ENCODE measurements at regions not wholly inside any gene's neighbourhood (a gene's known extent, or its start where the extent isn't known, plus 50 kb on each side); places are given as distances from the start of the nearest gene placed in this dataset.

DNA sequence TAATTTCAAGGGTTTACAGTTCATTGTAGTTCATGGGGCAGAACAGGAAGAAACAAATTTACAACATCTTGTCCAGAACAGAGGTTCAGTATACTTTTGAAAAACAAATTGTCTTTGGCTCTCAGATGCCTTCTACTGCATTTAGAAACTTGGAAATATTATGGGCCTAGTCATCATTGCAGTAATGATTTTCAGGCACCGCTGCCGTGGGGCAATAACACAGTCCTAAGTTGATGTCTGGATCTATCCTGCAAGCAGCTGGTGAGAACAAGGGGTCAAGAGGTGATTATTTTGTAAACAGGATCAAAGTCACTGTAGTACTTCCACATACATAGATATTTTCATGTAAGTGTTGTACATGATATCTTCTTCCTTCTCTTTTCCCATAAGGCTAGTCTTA, 82.5 kb upstream of the CAST start:
- Histone ChIP-seq H3K27ac (ENCODE audit: low read depth in 2 of 2, low read length in 1 of 2) (no peak overlapping the region), H3K27me3 (ENCODE audit: insufficient read depth) (no peaks in the 10 kb centered on the region), H4K20me1 (ENCODE audit: insufficient read depth) (no peaks in the 10 kb centered on the region), H3K9me2 (no peaks in the 10 kb centered on the region), H3K9me3 (no peaks in the 10 kb centered on the region), H3K4me2 (no peak overlapping the region), H3K9ac (no peak overlapping the region), H2AFZ (ENCODE audit: low read depth) (no peak overlapping the region), H3K4me1 (ENCODE audit: control insufficient read depth in 1 of 2, insufficient read depth in 2 of 2, low read depth in 1 of 2, low read length in 1 of 2) (no peaks in the 10 kb centered on the region), H3K4me3 (ENCODE audit: low read depth in 2 of 2, low read length in 1 of 2) (no peak overlapping the region), H3K36me3 (replicated peaks in 1 of 2; ENCODE audit: control insufficient read depth in 1 of 2, insufficient read depth in 2 of 2, low read length in 1 of 2) (no peaks in the 10 kb centered on the region), H3F3A (replicated peaks; ENCODE audit: insufficient read depth) (no peaks in the 10 kb centered on the region), H3K79me2 (ENCODE audit: insufficient read depth) (no peaks in the 10 kb centered on the region)
- 93% methylated on average over 2 of the region's 2 CpGs for WGBS (ENCODE audit: low lambda C conversion rate)
- TF ChIP-seq NFIC (IDR thresholded peaks at IDR 0.05; ENCODE audit: borderline replicate concordance) (no peak), ELF1 (IDR thresholded peaks at IDR 0.05) (no peak), CHD2 (IDR thresholded peaks at IDR 0.05; ENCODE audit: low read length, partially characterized antibody) (no peak), EP300 (IDR thresholded peaks at IDR 0.05; ENCODE audit: borderline replicate concordance in 1 of 2, low read depth in 1 of 2, low read length in 1 of 2) (no peak), NRF1 (IDR thresholded peaks at IDR 0.05; ENCODE audit: low read depth, low read length) (no peak), RXRA (IDR thresholded peaks at IDR 0.05; ENCODE audit: borderline replicate concordance, low read depth) (no peak), SMC3 (IDR thresholded peaks at IDR 0.05; ENCODE audit: low read depth, low read length) (no peak), MEF2A (IDR thresholded peaks at IDR 0.05; ENCODE audit: borderline replicate concordance, low read depth) (no peak), MAX (IDR thresholded peaks at IDR 0.05; ENCODE audit: low read depth) (no peak), JUND (IDR thresholded peaks at IDR 0.05) (no peak), RFX5 (IDR thresholded peaks at IDR 0.05; ENCODE audit: low read length) (no peak), TCF12 (IDR thresholded peaks at IDR 0.05) (no peak), FOXM1 (IDR thresholded peaks at IDR 0.05; ENCODE audit: low read depth) (no peak)
- TF ChIP-seq, protein P1, sequence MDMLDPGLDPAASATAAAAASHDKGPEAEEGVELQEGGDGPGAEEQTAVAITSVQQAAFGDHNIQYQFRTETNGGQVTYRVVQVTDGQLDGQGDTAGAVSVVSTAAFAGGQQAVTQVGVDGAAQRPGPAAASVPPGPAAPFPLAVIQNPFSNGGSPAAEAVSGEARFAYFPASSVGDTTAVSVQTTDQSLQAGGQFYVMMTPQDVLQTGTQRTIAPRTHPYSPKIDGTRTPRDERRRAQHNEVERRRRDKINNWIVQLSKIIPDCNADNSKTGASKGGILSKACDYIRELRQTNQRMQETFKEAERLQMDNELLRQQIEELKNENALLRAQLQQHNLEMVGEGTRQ (IDR thresholded peaks at IDR 0.05; ENCODE audit: borderline replicate concordance, low read depth, low read length), result no peak
- TF ChIP-seq, protein P2, sequence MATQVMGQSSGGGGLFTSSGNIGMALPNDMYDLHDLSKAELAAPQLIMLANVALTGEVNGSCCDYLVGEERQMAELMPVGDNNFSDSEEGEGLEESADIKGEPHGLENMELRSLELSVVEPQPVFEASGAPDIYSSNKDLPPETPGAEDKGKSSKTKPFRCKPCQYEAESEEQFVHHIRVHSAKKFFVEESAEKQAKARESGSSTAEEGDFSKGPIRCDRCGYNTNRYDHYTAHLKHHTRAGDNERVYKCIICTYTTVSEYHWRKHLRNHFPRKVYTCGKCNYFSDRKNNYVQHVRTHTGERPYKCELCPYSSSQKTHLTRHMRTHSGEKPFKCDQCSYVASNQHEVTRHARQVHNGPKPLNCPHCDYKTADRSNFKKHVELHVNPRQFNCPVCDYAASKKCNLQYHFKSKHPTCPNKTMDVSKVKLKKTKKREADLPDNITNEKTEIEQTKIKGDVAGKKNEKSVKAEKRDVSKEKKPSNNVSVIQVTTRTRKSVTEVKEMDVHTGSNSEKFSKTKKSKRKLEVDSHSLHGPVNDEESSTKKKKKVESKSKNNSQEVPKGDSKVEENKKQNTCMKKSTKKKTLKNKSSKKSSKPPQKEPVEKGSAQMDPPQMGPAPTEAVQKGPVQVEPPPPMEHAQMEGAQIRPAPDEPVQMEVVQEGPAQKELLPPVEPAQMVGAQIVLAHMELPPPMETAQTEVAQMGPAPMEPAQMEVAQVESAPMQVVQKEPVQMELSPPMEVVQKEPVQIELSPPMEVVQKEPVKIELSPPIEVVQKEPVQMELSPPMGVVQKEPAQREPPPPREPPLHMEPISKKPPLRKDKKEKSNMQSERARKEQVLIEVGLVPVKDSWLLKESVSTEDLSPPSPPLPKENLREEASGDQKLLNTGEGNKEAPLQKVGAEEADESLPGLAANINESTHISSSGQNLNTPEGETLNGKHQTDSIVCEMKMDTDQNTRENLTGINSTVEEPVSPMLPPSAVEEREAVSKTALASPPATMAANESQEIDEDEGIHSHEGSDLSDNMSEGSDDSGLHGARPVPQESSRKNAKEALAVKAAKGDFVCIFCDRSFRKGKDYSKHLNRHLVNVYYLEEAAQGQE (IDR thresholded peaks at IDR 0.05; ENCODE audit: low read depth, low read length), result no peak
- no peak for DNase-seq
- ChIA-PET POLR2A (no interaction called here), CTCF (interaction anchor here (0.8 to 1.5 kb wide), 4 partner anchors 12 to 23 kb away, joined by 3 to 6 read pairs (median 3); no protein-coding TSS in a partner anchor)

- no peaks in the 10 kb centered on the region for H3K79me2 ChIP-seq (ENCODE audit: insufficient read depth)
- no peaks in the 10 kb centered on the region for H3K9me3 ChIP-seq
- TF ChIP-seq, protein P3, sequence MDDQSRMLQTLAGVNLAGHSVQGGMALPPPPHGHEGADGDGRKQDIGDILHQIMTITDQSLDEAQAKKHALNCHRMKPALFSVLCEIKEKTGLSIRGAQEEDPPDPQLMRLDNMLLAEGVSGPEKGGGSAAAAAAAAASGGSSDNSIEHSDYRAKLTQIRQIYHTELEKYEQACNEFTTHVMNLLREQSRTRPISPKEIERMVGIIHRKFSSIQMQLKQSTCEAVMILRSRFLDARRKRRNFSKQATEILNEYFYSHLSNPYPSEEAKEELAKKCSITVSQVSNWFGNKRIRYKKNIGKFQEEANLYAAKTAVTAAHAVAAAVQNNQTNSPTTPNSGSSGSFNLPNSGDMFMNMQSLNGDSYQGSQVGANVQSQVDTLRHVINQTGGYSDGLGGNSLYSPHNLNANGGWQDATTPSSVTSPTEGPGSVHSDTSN (IDR thresholded peaks at IDR 0.05), result peak; percentile 55
- no peak for TF ChIP-seq SIN3A (IDR thresholded peaks at IDR 0.05; ENCODE audit: borderline replicate concordance, low read depth, low read length)
- H3K9me2 ChIP-seq, result no peaks in the 10 kb centered on the region
- 27% methylated on average over 11 of the region's 11 CpGs for WGBS (ENCODE audit: low lambda C conversion rate)
- H3K36me3 ChIP-seq (replicated peaks in 1 of 2; ENCODE audit: control insufficient read depth in 1 of 2, insufficient read depth in 2 of 2, low read length in 1 of 2), result no peaks in the 10 kb centered on the region
- CTCF ChIA-PET, result interaction anchor here (0.6 kb wide), 1 partner anchor 500 kb away, joined by 3 read pairs; no protein-coding TSS in a partner anchor
- H4K20me1 ChIP-seq (ENCODE audit: insufficient read depth), result no peaks in the 10 kb centered on the region
- peak overlapping the region; percentile 52 for H3K4me2 ChIP-seq
- POLR2A ChIA-PET, result no interaction called here
- H3K4me3 ChIP-seq (ENCODE audit: low read depth in 2 of 2, low read length in 1 of 2), result no peak overlapping the region; a peak in 1 of 4 replicates
- no peaks in the 10 kb centered on the region for H3F3A ChIP-seq (replicated peaks; ENCODE audit: insufficient read depth)
- no peaks in the 10 kb centered on the region for H3K4me1 ChIP-seq (ENCODE audit: control insufficient read depth in 1 of 2, insufficient read depth in 2 of 2, low read depth in 1 of 2, low read length in 1 of 2)
- H3K27me3 ChIP-seq (ENCODE audit: insufficient read depth), result no peaks in the 10 kb centered on the region
- peak; percentile 10 for DNase-seq
- peak overlapping the region; percentile 15; the same call in 1 of the 2 replicates for H2AFZ ChIP-seq (ENCODE audit: low read depth)
- H3K9ac ChIP-seq, result no peak overlapping the region
- no peak overlapping the region for H3K27ac ChIP-seq (ENCODE audit: low read depth in 2 of 2, low read length in 1 of 2)
Measured at GRCh38 chr5:96582343-96582742, 79.8 kb upstream of the CAST start.
